HG03432 (cell line): ENCODE measurements at regions not wholly inside any gene's neighbourhood (a gene's known extent, or its start where the extent isn't known, plus 50 kb on each side); places are given as distances from the start of the nearest gene placed in this dataset.

Experiments used
- ATAC-seq: cut with Tn5 transposase; IDR thresholded peaks from one replicate; pipeline ENCODE4 v1.9.1; 2021; ENCODE audit warnings: mild to moderate bottlenecking, moderate library complexity; ENCODE audit not compliant: unreplicated experiment

DNA sequence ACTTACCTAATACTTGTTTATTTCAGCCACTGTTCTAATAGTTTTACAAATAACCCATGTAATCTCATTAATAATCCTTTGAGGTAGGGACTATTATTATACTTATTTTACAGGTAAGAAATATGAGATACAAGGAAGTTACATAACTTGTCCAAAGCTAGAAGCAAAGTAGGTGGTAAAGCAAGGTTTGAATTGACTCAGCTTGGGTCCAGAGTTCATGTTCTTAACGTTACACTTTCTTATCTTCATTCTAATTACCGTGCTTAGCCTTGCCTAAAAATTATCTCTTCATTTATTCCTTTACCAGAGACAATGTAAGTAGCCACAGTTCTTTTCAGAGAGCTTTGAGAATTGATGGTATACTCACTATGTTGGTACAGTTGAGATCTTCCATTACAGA lies 743.6 kb downstream of the KCNJ3 start:
- no peak for ATAC-seq

DNA sequence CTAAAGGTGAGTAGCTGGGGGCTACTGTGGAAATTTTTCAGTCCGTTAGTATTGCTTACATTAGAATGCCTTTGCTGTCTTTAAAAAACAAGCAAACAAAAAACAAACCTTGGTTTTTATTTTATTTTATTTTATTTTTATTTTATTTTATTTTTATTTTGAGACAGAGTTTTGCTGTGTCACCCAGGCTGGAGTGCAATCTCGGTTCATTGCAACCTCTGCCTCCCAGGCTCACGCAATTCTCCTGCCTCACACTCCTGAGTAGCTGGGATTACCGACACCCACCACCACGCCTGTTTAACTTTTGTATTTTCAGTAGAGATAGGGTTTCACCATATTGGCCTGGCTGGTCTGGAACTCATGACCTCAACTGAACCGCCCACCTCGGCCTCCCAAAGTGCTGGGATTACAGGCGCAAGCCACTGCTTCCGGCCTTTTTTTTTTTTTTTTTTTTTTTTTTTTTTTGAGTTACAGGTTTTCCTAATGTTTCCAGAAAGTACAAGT lies 732.6 kb downstream of the KCNJ3 start:
- ATAC-seq: no peak

DNA sequence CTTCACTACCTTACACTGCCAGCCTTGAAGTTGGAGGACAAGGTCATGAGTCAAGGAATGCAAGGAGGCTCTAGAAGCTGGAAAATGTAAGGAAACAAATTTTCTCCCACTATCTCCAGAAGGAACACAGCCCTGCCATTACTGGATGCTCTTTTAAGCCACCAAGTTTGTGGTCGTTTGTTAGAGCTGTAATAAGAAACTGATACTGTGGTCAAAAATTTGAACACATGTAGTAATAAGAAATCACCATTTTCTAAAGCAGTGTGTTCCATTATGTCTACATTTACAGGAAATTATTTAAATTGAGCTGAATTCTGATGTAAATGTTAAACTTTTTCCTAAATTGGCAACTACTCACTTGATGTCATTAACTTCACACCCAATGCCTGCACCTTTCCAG lies 729.0 kb downstream of the KCNJ3 start:
- no peak for ATAC-seq

DNA sequence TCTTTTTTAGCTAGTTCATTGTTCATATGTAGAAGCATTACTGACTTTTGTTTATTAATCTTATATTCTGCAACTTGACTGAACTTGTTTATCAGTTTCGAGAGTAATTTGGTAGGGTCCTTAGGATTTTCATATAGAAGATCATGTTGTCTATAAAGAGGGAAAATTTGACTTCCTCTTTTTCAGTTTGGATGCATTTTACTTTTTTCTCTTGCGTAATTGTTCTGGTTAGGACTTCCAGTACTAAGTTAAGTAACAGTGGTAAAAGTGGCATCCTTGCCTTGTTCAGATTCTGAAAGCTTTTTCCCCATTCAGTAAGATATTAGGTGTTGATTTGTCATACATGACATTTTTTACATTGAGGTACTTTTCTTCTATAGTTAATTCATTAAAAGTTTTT lies 726.0 kb downstream of the KCNJ3 start:
- ATAC-seq: no peak

DNA sequence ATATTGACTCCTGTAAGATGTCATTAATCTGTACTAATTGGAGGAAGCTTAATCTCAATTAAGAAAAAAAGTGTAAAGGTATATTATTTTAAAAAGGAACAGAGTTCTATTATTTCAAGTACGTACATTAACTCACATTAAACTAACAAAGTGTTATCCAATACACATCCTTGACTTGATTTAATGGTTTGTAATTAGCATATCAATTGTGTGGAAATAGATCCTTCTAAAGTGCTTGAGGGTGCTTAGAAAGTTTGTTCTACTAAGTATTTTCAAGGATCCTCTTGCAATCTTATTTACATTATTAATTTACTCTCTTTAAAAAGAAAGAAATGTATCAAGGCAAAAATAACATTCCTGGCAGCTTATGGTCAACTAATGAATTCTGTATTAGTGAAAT lies 720.3 kb downstream of the KCNJ3 start:
- ATAC-seq: no peak

DNA sequence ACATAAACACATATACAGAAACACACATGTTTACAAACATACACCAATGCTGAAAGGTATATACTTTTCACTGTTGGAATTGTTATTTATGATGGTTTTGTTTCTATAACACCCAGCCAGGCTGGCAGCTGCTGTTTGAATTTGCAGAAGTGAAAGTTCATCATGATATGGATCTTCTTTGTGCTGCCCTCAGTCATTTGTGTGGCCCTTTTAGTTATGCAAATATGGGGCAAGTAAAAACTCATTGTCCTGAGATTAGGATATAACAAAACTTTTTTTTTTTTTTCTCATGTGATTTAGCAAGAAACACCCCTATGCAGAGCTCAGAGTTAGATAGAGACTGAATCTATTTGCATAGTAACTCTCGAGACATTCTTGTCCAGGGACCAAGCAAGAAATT lies 714.1 kb downstream of the KCNJ3 start:
- ATAC-seq: peak; percentile 100

DNA sequence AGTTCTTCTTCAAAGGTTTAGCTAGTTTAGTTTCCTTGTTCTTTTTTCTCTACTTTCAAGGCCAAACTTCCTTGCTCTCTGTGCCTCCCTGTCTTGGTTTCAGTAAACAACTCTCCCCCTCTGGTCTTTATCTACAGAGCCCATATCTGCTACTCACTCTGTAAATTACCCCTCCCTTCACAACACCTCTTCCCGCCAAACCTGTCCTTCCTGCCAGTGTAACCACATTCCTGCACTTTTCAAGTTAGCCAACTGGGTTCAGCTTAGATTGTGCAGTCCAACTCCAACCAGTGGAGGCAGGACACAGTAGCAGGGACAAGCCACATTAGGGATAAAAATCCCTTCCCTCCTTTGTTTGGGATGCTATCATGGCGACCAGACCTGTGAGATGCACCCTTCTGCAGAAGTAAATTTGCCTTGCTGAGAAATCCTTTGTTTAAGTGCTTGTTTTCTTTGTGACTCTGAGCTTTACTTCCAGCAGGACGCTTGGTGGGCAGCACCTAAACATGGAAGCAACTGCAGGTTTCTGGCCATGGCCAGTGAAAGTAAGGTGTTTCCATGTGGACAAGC lies 706.0 kb downstream of the KCNJ3 start:
- no peak for ATAC-seq

DNA sequence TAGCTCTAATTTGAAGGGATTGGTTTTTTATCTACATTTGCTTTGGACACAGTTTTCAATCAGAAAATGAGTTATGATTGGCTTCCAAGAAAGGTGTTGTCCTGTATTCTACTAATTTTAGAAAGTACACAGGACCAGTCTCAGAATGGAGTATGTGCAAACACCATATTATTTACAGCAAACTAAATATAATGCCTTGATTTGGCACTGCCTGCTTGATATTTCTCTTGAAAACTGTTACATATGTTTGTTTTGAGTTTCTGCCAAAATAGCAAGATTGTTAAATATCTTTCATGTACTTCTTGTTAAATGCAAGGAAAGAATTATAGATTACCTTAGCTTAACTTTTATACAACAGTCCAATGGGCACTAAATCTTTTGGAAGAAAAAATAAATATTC lies 694.9 kb downstream of the KCNJ3 start:
- no peak for ATAC-seq

DNA sequence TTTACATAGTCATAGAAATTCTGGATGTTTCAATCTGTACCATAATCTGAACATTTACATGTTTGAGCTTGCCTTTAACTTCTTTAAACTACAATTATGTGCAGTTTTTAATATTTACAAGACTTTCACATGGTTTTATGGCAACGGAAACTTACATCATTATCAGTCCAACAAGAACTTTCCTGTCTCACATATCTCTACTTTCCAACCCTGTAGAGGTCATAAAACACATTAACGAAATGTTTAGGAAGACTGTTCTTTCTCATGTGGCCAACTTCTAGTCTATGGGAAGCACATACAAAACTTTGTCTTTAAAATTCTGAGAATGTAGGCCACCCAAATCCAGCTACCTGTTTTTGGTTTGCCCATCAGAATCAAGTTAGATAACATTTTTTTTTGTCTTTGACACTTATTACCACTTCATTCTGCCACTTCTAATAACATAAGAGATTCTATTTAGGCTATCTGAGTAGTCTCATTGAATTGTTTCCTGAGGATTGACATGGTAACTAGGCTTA lies 693.2 kb downstream of the KCNJ3 start:
- ATAC-seq: no peak

DNA sequence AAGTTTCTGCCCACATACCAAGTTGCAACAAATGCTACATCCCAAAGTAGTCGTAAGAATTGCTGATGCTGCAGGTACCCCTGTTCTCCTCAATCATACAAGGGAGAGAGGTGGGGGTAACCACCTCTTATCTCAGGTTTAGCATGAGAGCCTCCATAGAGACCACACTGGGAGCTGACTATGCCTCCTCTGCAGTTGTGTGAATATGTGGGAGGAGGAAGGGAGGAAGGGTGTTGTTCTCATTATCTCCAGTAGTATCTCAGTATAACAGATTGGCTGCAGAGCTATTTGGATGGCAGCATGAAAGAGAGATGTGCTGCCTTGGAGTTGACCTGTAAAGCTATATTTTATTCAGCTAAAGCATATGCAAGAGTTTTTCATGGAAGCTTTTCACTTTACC lies 690.7 kb downstream of the KCNJ3 start:
- ATAC-seq: no peak

DNA sequence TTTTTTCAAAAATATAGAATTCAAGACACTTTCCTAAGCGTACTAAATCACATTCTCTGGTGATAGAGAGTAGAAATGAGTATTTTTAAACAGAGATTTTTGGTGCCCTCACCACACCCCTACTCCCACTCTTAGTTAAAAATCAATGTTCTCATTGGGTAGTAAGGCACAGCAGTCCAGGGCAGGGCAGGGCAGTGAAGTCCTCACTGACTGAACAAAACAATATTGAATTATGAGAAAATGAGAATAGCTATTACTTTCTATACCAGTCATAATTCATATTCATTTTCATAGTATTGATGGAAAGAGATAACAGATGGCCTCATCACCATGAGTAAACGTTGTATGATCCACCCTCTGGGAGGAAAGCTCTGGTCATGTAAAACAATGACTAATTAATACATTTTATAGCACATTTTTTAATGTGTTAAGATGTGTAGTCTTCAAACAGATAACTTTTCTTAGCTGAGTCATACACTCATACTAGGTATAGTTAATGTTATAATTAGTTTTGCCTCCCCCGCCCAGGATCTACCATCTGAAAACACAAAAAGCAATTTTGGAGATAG lies 686.1 kb downstream of the KCNJ3 start:
- ATAC-seq: no peak

DNA sequence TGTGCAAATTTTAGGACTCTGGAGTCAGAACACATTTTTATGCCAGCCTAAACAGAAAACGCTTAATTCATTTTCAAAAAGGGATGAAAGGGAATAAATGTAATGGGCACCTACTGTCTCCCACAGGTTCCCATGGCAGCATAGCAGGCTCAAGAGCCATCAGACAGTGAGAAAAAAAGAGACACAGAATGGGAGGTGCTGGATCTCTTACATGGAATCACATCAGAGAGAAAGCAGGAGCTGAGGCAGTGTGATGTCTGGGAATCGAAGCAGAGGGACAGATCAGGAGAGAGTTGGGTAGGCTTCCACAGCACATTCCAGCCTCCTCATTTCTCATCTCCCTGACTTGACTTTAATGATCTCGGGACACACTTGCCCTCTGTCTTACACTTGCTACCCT lies 684.3 kb downstream of the KCNJ3 start:
- no peak for ATAC-seq

DNA sequence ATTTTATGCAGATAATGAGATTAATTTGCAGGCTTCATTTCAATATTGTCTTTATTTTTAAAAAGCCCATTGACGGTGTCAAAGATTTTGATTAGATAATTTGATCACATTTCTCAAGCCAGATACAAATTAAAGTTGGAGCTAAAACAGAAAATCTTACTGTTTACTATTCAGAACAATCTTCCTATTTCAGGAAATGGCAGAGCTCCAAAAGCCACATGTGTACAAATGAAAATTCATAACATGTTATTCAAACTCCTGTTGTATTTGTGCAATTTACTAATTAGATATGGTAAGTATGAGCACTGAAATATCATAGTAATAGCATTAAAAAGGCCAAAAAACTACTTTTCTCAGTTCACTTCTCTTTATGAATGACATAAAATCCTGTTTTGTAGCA lies 682.9 kb downstream of the KCNJ3 start:
- no peak for ATAC-seq

DNA sequence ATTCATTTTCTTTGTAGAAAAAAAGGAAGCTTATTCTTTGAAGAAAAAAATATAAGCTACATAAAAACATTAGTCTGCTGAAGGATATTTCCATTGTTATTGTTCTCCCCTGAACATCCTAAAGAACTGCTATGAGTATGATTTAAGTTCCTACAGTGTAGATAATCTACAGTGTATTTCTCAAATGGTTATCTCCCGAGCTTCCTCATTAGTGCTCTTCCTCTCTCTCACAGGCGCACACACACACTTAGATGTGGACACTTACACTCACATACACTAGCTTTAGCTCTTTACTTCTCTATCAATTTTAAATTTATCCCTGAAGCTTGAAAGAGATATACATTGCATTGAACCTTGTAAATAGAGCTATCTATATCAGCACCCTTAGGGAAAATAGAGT lies 681.0 kb downstream of the KCNJ3 start:
- no peak for ATAC-seq

DNA sequence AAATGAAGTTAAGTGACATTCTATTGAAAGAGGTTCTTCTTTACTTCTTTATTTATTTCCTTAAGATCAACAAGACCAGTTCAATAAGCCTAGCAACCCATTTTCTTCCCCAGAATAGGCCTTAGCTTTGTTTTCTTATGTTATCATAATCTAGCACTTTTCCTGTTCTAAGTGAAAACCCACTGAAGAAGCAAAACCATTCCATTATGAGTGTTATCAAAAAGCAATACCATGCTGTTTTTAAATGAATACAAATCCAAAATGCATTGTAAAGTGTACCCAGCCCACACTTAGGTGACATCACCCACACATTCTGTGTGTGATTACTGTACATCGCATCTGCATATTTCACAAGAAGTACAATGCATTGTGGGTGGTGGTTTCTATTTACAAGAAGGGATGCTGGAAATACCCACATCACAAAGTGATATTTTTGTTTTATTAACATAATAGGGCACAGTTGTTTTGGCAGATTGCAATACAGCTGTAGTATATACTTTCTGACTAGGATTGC lies 679.5 kb downstream of the KCNJ3 start:
- ATAC-seq: peak; percentile 63

DNA sequence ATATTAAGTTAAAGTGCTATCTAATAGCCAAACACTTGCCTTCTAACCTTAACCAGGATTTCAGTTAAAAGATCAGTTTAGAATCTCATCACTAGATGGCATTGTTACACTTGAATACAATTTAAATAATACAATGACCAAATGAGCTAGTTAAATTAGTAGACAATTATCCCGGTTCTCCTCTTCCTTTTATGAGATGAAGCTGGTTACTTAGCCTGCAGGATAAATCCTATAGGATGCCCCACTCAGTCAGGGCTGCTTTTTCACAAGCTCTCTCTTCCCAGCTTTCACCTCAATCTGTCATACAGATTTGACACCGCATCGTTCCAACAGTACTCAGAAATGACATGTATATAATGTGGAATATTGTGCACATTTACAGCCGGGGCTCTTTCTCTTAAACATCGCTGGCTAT lies 678.8 kb downstream of the KCNJ3 start:
- peak; percentile 67 for ATAC-seq

DNA sequence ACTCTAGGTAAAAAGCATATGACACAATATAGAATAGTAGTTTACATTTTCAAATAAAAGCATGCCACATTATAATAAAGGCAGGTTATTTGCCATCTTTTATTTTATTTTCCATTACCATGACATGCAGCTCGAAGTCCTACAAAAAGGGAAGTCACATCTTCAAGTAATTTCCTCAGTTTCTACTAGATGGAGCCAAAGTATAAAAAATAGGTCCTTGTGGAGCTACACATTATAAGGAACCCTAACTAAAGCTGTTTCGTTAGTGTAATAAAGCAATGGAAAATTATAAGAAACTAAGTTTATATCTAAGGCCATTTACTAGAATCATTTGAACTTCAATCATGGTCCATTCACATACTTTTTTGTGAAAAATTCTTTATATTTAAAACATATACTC lies 674.5 kb downstream of the KCNJ3 start:
- ATAC-seq: no peak

DNA sequence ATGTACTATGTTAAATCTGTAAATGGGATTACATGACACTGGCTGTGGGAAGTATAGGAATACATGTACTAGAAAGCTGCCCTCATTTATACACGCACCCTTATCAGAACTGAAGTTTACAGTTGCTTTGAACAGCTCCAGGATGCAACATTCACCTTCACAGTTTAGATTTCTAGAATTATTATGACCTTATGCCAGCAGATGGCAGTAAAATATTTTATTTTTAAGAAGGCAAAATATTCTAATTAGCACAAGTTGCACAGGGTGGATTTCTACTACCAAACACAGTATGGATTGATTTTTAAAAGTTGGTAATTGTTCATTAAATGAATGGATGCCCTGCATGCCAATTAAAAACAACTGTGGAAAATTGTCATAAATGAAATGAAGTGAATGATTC lies 670.4 kb downstream of the KCNJ3 start:
- ATAC-seq: peak; percentile 52

DNA sequence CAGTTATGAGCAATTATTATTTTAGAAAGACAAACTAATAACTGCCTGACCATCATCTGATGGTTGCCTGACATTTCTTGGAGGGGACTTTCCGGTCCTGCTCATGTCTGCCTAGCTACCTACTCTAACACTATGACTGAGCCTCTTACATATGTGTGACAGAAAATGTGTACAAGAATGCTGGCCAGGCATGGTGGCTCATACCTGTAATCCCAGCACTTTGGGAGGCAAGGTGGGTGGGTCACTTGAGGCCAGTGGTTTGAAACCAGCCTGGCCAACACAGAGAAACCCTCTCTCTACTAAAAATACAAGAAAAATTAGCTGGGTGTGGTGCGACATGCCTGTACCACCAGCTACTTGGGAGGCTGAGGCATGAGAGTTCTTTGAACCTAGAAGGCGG lies 666.3 kb downstream of the KCNJ3 start:
- no peak for ATAC-seq

DNA sequence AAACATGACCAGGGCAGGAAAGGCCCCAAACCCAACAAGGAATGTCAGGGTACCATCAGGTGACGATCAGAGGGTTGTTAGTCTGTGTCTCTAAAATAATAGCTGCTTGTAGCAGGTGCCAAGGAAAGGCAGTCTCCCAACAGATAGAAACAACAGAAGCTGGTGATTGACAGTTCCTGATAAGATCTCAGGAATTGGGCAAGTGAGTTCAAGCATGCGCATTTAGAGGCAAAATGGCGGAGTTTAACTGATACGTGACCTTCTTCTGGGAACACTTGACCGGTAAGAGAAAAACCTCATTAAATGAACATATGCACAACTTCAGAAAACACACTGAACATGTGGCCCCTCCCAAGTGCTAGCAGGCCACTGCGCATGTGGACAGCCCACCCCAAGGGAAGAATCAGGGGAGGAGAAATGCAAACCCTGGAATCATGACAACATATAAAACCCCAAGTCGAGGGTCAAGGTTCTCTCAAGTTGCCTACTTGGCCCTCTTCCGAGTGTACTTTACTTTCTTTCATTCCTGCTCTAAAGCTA lies 664.9 kb downstream of the KCNJ3 start:
- no peak for ATAC-seq

DNA sequence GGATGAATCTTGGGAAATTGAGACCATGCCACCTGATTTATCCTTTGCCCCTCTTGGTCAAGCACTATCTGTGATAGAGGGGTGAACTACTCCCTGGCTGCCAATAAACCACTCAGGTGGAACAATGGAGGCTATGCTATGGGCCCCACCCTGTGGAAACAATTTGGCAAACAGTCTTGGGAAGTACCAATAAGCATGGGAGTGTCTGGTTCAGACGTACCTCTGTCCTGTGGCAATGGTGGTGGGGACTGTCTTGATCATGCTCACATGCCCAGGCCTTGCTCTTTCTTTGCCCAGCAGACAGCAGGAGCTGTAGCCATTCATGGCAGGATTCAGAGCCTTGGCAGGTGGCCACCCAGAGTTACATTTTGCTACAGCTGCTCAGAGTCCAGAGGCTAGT lies 658.7 kb downstream of the KCNJ3 start:
- no peak for ATAC-seq

DNA sequence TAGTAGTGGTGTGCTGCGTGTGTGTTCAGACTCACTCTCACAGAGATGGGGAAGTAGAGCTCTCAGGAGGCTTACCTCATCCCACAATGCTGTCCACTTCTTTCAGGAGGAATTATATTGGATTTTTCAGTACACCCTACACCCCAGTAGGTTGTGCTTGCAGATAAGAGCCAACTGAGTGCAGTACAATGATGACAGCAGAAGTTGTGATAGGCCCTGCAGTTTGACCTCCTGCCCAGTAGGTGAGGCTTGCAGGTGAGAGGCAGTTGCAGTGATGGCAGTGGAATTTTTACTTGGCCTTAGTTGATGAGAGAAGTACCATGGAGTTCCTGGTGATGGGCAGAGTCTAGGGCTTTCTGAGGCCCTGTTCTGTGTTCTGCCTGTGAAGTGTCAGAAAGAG lies 657.8 kb downstream of the KCNJ3 start:
- no peak for ATAC-seq
